Lower leg skin (tissue), 4 donors: ENCODE measurements at regions not wholly inside any gene's neighbourhood (a gene's known extent, or its start where the extent isn't known, plus 50 kb on each side); places are given as distances from the start of the nearest gene placed in this dataset.

Experiments used
- DNase-seq, 2 donors: peaks; one replicate each; pipeline ENCODE4 v3.0.0-alpha.2; 2019; ENCODE audit warnings: low spot score in 2 of 2
- H3K4me3 ChIP-seq: fragments of 200-600 bp; sonication (generic); 2 replicates; pipeline ENCODE4 v1.5.1; 2017; ENCODE audit warnings: mild to moderate bottlenecking, low read depth; ENCODE audit not compliant: poor library complexity, severe bottlenecking
- POLR2A ChIP-seq, 2 donors: fragments of 450-650 bp; IDR thresholded peaks; one replicate each; pipeline ENCODE4 v1.6.1; 2016 to 2017; ENCODE audit warnings: antibody characterized with exemption in 2 of 2, mild to moderate bottlenecking in 1 of 2, moderate library complexity in 1 of 2
- WGBS, 2 donors: methylation state at CpG; one replicate each; pipeline ENCODE4 v1.1.5; 2018; 5-methylcytosine and 5-hydroxymethylcytosine counted together
- intact Hi-C: fragments of 100-400 bp; cut with DNase I; formaldehyde crosslinking; loops from one replicate; pipeline ENCODE4 v1.15.0; 2023; ENCODE audit warnings: low total_unique reads
- TF ChIP-seq, protein P1 (sequence below), 3 donors: fragments of 450-650 bp; IDR thresholded peaks; one replicate each; pipeline ENCODE4 v1.5.1; 2016; ENCODE audit warnings: antibody characterized with exemption in 3 of 3, mild to moderate bottlenecking in 3 of 3, moderate library complexity in 2 of 3

GRCh38 chr17:27390540-27390939 lies 65.7 kb upstream of the KSR1 start:
- WGBS, 2 donors, result 70 to 85% methylated on average over 8 of the region's 8 CpGs
- TF ChIP-seq, protein P1, sequence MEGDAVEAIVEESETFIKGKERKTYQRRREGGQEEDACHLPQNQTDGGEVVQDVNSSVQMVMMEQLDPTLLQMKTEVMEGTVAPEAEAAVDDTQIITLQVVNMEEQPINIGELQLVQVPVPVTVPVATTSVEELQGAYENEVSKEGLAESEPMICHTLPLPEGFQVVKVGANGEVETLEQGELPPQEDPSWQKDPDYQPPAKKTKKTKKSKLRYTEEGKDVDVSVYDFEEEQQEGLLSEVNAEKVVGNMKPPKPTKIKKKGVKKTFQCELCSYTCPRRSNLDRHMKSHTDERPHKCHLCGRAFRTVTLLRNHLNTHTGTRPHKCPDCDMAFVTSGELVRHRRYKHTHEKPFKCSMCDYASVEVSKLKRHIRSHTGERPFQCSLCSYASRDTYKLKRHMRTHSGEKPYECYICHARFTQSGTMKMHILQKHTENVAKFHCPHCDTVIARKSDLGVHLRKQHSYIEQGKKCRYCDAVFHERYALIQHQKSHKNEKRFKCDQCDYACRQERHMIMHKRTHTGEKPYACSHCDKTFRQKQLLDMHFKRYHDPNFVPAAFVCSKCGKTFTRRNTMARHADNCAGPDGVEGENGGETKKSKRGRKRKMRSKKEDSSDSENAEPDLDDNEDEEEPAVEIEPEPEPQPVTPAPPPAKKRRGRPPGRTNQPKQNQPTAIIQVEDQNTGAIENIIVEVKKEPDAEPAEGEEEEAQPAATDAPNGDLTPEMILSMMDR (IDR thresholded peaks at IDR 0.05), result no peak
- TF ChIP-seq POLR2A (IDR thresholded peaks at IDR 0.05), result no peak
- H3K4me3 ChIP-seq, result no peak overlapping the region
- intact Hi-C loops, result no loop called here
- DNase-seq, result peak in 1 of 2 donors; percentile 80

- TF ChIP-seq POLR2A (IDR thresholded peaks at IDR 0.05), result no peak
- TF ChIP-seq, protein P1 (IDR thresholded peaks at IDR 0.05), result no peak
- peak in 1 of 2 donors; percentile 4 for DNase-seq
- 89 to 90% methylated on average over 1 of the region's 1 CpG for WGBS, 2 donors
- intact Hi-C loops, result no loop called here
- no peak overlapping the region for H3K4me3 ChIP-seq
Observed at GRCh38 chr17:27391427-27391826, 64.8 kb upstream of the KSR1 start.

DNA sequence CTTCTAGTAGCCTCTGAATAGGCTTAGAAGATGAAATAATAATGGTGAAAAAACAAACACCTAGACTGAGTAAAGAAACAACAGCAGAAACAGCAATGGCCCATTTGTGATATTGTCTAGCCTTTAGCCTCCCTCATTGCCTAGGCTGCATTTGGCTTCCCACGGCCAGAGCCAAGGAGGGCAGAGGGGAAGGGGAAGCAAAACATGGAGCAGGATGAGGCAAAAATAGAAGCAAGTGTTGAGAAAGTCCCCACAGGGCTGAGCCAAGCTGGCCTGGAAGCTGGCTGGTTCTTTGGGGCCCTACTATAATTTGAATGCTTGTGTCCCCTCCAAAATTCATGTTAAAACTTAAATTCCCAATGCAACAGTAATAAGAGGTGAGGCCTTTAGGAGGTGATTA lies 60.2 kb upstream of the KSR1 start:
- H3K4me3 ChIP-seq, result no peak overlapping the region
- DNase-seq, result peak in 1 of 2 donors; percentile 76
- intact Hi-C loops, result no loop called here
- 75 to 83% methylated on average over 1 of the region's 1 CpG for WGBS, 2 donors
- TF ChIP-seq POLR2A (IDR thresholded peaks at IDR 0.05), result no peak

GRCh38 chr17:27396941-27397340 lies 59.3 kb upstream of the KSR1 start:
- no peak overlapping the region for H3K4me3 ChIP-seq
- no peak for TF ChIP-seq POLR2A (IDR thresholded peaks at IDR 0.05)
- TF ChIP-seq, protein P1 (IDR thresholded peaks at IDR 0.05), result no peak
- intact Hi-C loops, result no loop called here
- DNase-seq, result peak in 1 of 2 donors; percentile 70
- 4 to 20% methylated on average over 1 of the region's 1 CpG for WGBS, 2 donors

GRCh38 chr17:27398691-27399090 lies 57.6 kb upstream of the KSR1 start:
- 63 to 68% methylated on average over 2 of the region's 2 CpGs for WGBS, 2 donors
- TF ChIP-seq, protein P1 (IDR thresholded peaks at IDR 0.05), result no peak
- no peak for TF ChIP-seq POLR2A (IDR thresholded peaks at IDR 0.05)
- DNase-seq, result peak in 1 of 2 donors; percentile 31
- H3K4me3 ChIP-seq, result no peak overlapping the region
- intact Hi-C loops, result no loop called here

DNA sequence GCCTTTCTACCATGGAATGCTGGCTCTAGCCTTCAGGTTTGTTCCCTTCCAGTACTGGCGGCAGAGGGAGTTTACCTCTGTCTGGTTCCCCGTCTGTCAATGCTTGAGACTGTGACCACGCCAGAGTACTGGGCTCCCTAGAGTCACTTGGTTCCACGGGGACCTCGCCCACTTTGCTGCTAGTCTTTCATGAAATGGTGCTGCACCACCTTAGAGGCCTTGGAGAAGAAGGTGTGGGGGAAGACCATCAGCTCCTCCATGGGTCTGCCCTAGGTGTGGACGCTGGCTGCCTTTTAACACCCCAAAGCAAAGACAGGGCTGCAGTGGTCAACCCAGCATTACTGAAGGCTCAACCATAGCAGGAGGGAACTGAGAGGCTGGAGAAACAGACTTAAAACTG lies 55.3 kb upstream of the KSR1 start:
- H3K4me3 ChIP-seq, result no peak overlapping the region
- 92 to 96% methylated on average over 5 to 6 of the region's 6 CpGs for WGBS, 2 donors
- TF ChIP-seq, protein P1 (IDR thresholded peaks at IDR 0.05), result no peak
- no peak for TF ChIP-seq POLR2A (IDR thresholded peaks at IDR 0.05)
- peak in 1 of 2 donors; percentile 50 for DNase-seq
- intact Hi-C loops, result no loop called here
